ENCODE measurements at regions not wholly inside any gene's neighbourhood (a gene's known extent, or its start where the extent isn't known, plus 50 kb on each side); places are given as distances from the start of the nearest gene placed in this dataset.
"Not testable (repeated sequence)": the region's sequence is repeated elsewhere in the genome, so short reads cannot be mapped to it uniquely, and the experiment has no call there.

DNA sequence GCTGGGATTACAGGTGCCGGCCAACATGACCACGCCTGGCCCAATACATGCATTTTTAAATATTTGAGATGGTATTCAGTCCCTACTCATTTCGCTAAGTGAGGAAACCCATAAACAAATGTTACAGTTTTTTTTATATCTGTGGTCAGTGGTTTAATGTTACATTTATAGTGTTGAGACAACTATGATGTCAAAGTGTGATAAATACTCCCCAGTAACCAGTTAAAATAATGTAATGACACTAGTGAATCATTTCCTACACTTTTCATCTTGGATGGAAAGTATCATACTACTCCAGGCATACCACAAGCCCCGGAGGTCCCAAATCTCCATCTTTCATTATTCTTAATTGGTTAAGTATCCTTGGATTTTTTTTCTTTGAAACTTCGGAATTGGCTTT lies 87.5 kb upstream of the KIF26B start:
- ChIA-PET CTCF (interaction anchor here (0.6 to 2.1 kb wide), 2 partner anchors 25 to 28 kb away, joined by 4 to 6 read pairs; no protein-coding TSS in a partner anchor), POLR2A (no interaction called here)
- H3K4me3 ChIP-seq (ENCODE audit: low read depth, low read length), result no peak overlapping the region
- H3K27me3 ChIP-seq (ENCODE audit: control insufficient read depth, insufficient read depth, low read length), result no peaks in the 10 kb centered on the region
- no peak overlapping the region for H3K27ac ChIP-seq (ENCODE audit: low read depth, low read length)
- H3K9me3 ChIP-seq (ENCODE audit: control insufficient read depth, insufficient read depth, low read length), result no peaks in the 10 kb centered on the region
- DNase-seq (ENCODE audit: low read depth, low spot score), result no peak
- no peak for TF ChIP-seq CTCF (IDR thresholded peaks at IDR 0.05; ENCODE audit: low read depth, low read length)

DNA sequence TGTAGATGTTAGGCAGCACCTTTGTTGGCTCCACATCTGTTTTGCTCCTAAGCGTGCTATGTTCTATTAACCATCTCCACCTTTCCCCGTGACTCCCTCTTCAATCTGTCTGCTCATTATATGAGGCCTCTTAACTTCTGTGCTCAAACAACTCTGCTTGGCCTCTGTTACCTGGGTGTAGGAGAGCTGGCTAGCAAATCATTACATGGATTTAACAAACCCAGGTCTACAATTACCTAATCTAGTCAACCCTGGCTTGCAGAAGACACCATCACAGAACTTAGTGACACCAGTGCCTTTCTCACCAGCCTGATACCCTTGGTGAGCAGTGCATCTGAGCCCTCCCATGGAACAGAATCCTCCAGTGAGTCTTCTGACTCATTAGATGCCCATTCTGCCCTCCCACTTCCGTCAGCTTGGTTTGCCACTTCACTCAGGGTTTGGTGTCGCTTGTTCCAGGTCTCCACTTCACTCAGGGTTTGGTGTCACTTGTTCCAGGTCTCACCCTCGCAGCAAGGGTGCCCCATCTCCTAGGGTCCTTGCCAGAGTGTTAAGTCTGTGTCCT lies 92.0 kb upstream of the KIF26B start:
- TF ChIP-seq CTCF (IDR thresholded peaks at IDR 0.05; ENCODE audit: low read depth, low read length), result no peak
- no peak for DNase-seq (ENCODE audit: low read depth, low spot score)
- CTCF ChIA-PET, result interaction anchor here (2.1 kb wide), 1 partner anchor 20 kb away, joined by 7 read pairs; no protein-coding TSS in a partner anchor
- POLR2A ChIA-PET, result no interaction called here
- H3K9me3 ChIP-seq (ENCODE audit: control insufficient read depth, insufficient read depth, low read length), result no peaks in the 10 kb centered on the region
- H3K27me3 ChIP-seq (ENCODE audit: control insufficient read depth, insufficient read depth, low read length), result no peaks in the 10 kb centered on the region
- H3K27ac ChIP-seq (ENCODE audit: low read depth, low read length), result no peak overlapping the region
- H3K4me3 ChIP-seq (ENCODE audit: low read depth, low read length), result no peak overlapping the region

GRCh38 chr1:245061808-245062207 lies 93.0 kb upstream of the KIF26B start:
- H3K27ac ChIP-seq (ENCODE audit: low read depth, low read length); DNase-seq (ENCODE audit: low read depth, low spot score); POLR2A ChIA-PET; H3K9me3 ChIP-seq (ENCODE audit: control insufficient read depth, insufficient read depth, low read length); H3K4me3 ChIP-seq (ENCODE audit: low read depth, low read length); H3K27me3 ChIP-seq (ENCODE audit: control insufficient read depth, insufficient read depth, low read length): not testable (repeated sequence)
- CTCF ChIA-PET, result interaction anchor here (2.1 to 2.4 kb wide), 2 partner anchors 19 to 20 kb away, joined by 7 to 24 read pairs; no protein-coding TSS in a partner anchor

DNA sequence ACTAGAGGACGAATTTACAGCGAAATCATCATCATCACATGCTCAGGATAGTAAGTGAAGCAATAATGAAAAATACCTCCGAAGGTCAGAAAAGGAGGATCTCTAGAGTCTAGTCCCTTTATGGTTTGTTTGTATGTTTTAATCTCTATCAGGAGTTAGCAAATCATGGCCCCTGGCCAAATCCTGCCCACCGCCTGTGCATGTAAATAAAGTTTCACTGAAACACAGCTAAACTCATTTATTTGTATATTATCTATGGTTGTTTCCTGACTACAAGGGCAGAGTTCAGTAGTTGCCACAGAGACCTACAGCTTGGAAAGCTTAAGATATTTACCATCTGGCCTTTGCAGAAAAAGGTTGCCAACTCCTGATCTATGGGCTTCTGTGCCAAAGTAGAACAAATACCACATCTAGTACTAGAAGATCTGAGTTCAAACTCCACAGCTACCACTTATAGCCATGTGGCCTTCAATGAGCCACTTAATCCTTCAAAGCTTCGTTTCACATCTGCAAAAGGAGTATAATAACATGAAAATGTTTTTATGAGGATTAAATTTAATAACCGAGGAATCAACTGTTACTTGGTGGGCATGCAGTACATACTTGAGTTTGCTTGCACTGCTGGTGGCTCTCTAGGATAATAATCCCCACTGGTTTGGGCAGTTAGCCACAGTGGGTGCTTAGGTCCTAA lies 94.0 kb upstream of the KIF26B start:
- Histone ChIP-seq H3K27me3 (ENCODE audit: control insufficient read depth, insufficient read depth, low read length) (no peaks in the 10 kb centered on the region), H3K4me3 (ENCODE audit: low read depth, low read length) (no peak overlapping the region), H3K27ac (ENCODE audit: low read depth, low read length) (no peak overlapping the region), H3K9me3 (ENCODE audit: control insufficient read depth, insufficient read depth, low read length) (no peaks in the 10 kb centered on the region)
- TF ChIP-seq CTCF (IDR thresholded peaks at IDR 0.05; ENCODE audit: low read depth, low read length), result no peak
- DNase-seq (ENCODE audit: low read depth, low spot score), result no peak
- POLR2A ChIA-PET, result interaction anchor here (1.1 kb wide), 1 partner anchor 18 kb away, joined by 5 read pairs; no protein-coding TSS in a partner anchor
- CTCF ChIA-PET, result interaction anchor here (0.8 to 2.4 kb wide), 2 partner anchors 9 to 19 kb away, joined by 3 to 24 read pairs; no protein-coding TSS in a partner anchor

DNA sequence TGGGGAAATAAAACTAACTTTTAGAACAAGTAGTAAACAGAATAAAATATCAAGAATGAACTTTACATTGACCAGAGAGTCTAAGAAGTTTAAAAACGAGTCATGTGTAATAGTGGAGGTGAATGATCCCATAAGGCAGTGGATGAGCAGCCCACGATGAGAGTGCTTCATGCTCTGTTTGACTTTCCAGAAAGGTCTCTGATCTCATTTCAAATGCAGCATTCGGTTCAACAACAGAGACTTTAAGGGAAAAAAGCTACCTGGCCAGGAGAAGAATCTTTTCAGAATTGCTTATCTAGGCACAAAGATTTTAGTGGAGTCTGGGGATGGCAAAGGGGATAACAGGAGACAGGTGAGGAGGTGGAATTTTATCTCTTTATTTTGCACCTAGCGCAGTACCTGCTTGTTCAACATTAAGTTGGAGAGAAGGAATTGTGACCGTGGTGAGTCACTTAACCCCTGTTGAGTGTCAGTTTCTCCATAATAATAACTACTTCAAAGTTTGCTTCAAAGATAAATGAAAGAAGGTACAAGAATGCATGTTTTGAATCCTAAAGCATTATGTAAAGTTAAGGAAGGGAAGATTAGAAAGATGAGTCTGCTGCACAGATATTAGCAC lies 94.9 kb upstream of the KIF26B start:
- Histone ChIP-seq H3K4me3 (ENCODE audit: low read depth, low read length) (no peak overlapping the region), H3K9me3 (ENCODE audit: control insufficient read depth, insufficient read depth, low read length) (peaks cover 1% of the 10 kb centered on the region; the same call in 1 of the 2 replicates), H3K27ac (ENCODE audit: low read depth, low read length) (no peak overlapping the region), H3K27me3 (ENCODE audit: control insufficient read depth, insufficient read depth, low read length) (no peaks in the 10 kb centered on the region)
- no peak for TF ChIP-seq CTCF (IDR thresholded peaks at IDR 0.05; ENCODE audit: low read depth, low read length)
- no peak for DNase-seq (ENCODE audit: low read depth, low spot score)
- CTCF ChIA-PET, result interaction anchor here (2.4 kb wide), 1 partner anchor 18 kb away, joined by 24 read pairs; no protein-coding TSS in a partner anchor
- POLR2A ChIA-PET, result interaction anchor here (1.1 kb wide), 1 partner anchor 17 kb away, joined by 5 read pairs; no protein-coding TSS in a partner anchor

Measured in AG04450 (cell line).